ENCODE measurements at regions not wholly inside any gene's neighbourhood (a gene's known extent, or its start where the extent isn't known, plus 50 kb on each side); places are given as distances from the start of the nearest gene placed in this dataset.
A peak's percentile ranks its signal among the peaks of the same experiment; 100 is the strongest.

DNA sequence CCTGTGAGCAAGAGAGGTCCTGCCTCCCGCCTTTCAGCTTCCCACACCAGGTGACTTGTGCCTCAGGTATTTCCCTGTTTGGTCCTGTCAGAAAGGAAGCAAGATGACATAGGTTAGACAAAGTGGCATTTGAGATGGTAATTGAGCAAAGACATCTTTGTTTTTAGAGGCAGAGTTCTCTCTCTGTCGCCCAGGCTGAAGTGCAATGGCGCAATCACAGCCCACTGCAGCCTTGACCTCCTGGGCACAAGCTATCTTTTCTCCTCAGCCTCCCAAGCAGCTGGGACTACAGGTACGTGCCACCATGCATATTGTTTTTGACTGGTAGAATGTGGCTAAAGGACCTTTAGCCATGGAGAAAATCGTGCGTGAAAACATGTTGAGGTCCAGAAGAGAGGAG, 339.1 kb downstream of the FGF9 start:
- Histone ChIP-seq H3K9ac (ENCODE audit: low read length) (no peak overlapping the region), H3K9me2 (replicated peaks; ENCODE audit: low read length) (no peaks in the 10 kb centered on the region), H3K4me1 (ENCODE audit: insufficient read depth, low read length) (no peaks in the 10 kb centered on the region), H3K27ac (ENCODE audit: low read length) (no peak overlapping the region), H3K36me3 (ENCODE audit: low read depth, low read length) (no peaks in the 10 kb centered on the region), H3K79me2 (ENCODE audit: low read length) (no peaks in the 10 kb centered on the region), H3K9me3 (ENCODE audit: low read length) (no peaks in the 10 kb centered on the region), H3F3A (ENCODE audit: low read length, unreplicated experiment) (no peaks in the 10 kb centered on the region), H3K4me2 (ENCODE audit: low read length) (no peak overlapping the region), H3K4me3 (ENCODE audit: low read length) (no peak overlapping the region), H3K27me3 (ENCODE audit: low read length) (0 out of 2 replicates have a peak, but pooled peaks cover 7% of the 10 kb centered on the region), H2AFZ (ENCODE audit: low read length) (no peak overlapping the region), H4K20me1 (ENCODE audit: low read length) (no peaks in the 10 kb centered on the region)
- intact Hi-C loops (cut with micrococcal nuclease): no loop called here
- ChIA-PET CTCF (no interaction called here), POLR2A (ENCODE audit: unreplicated experiment) (no interaction called here)
- DNase-seq (no peak), ATAC-seq (no peak)
- TF ChIP-seq CTCF (conservative IDR thresholded peaks at IDR 0.05; ENCODE audit: low read depth, low read length): no peak
- TF ChIP-seq EZH2phosphoT487 (IDR thresholded peaks at IDR 0.05; ENCODE audit: borderline replicate concordance, low read length): no peak
- no TSS peak for BruUV-seq (replicated peaks)

- H3K9ac ChIP-seq (ENCODE audit: low read length): no peak overlapping the region
- no peaks in the 10 kb centered on the region for H3K4me1 ChIP-seq (ENCODE audit: insufficient read depth, low read length)
- intact Hi-C loops (cut with micrococcal nuclease): no loop called here
- TF ChIP-seq EZH2phosphoT487 (IDR thresholded peaks at IDR 0.05; ENCODE audit: borderline replicate concordance, low read length): no peak
- TF ChIP-seq CTCF (conservative IDR thresholded peaks at IDR 0.05; ENCODE audit: low read depth, low read length): no peak
- no peak for TF ChIP-seq EZH2 (IDR thresholded peaks at IDR 0.05; ENCODE audit: low read length, unreplicated experiment)
- DNase-seq (no peak), ATAC-seq (no peak)
- H3K36me3 ChIP-seq (ENCODE audit: low read depth, low read length): no peaks in the 10 kb centered on the region
- H3K9me2 ChIP-seq (replicated peaks; ENCODE audit: low read length): no peaks in the 10 kb centered on the region
- no TSS peak for BruUV-seq (replicated peaks)
- H3K27ac ChIP-seq (ENCODE audit: low read length): no peak overlapping the region
- H4K20me1 ChIP-seq (ENCODE audit: low read length): no peaks in the 10 kb centered on the region
- no peaks in the 10 kb centered on the region for H3K79me2 ChIP-seq (ENCODE audit: low read length)
- 0 out of 2 replicates have a peak, but pooled peaks cover 7% of the 10 kb centered on the region for H3K27me3 ChIP-seq (ENCODE audit: low read length)
- CTCF ChIA-PET: no interaction called here
- H3K4me2 ChIP-seq (ENCODE audit: low read length): no peak overlapping the region
- H3F3A ChIP-seq (ENCODE audit: low read length, unreplicated experiment): no peaks in the 10 kb centered on the region
- no peaks in the 10 kb centered on the region for H3K9me3 ChIP-seq (ENCODE audit: low read length)
- POLR2A ChIA-PET (ENCODE audit: unreplicated experiment): no interaction called here
- no peak overlapping the region for H3K4me3 ChIP-seq (ENCODE audit: low read length)
- no peak overlapping the region for H2AFZ ChIP-seq (ENCODE audit: low read length)
These were observed 341.8 kb downstream of the FGF9 start for GRCh38 chr13:22012686-22013085.

DNA sequence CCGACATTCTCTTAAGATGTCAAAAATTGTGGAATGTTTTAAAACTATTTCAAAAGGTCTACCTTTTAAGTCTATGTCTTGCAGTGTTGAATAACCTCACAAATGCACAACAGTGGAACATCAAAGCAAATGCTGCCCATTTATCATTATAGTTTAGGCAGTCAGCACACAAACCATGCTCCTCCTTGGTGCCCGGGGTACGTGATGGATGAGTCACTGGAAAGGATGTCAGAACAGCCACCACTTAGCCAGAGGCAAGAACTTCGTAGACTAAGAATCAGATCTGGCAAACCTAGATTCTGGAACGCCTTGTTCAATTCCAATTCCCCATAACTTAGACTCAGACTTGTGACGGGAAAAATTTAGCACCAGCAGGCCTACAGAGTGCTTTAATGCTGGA, 343.6 kb downstream of the FGF9 start:
- H3K27ac ChIP-seq (ENCODE audit: low read length): no peak overlapping the region
- H3K4me2 ChIP-seq (ENCODE audit: low read length): no peak overlapping the region
- ChIA-PET POLR2A (ENCODE audit: unreplicated experiment) (no interaction called here), CTCF (no interaction called here)
- no peaks in the 10 kb centered on the region for H3K36me3 ChIP-seq (ENCODE audit: low read depth, low read length)
- H3K4me1 ChIP-seq (ENCODE audit: insufficient read depth, low read length): no peaks in the 10 kb centered on the region
- no peaks in the 10 kb centered on the region for H3K9me3 ChIP-seq (ENCODE audit: low read length)
- H3F3A ChIP-seq (ENCODE audit: low read length, unreplicated experiment): no peaks in the 10 kb centered on the region
- TF ChIP-seq EZH2phosphoT487 (IDR thresholded peaks at IDR 0.05; ENCODE audit: borderline replicate concordance, low read length): no peak
- no peak for TF ChIP-seq EZH2 (IDR thresholded peaks at IDR 0.05; ENCODE audit: low read length, unreplicated experiment)
- TF ChIP-seq CTCF (conservative IDR thresholded peaks at IDR 0.05; ENCODE audit: low read depth, low read length): no peak
- intact Hi-C loops (cut with micrococcal nuclease): no loop called here
- no peak overlapping the region for H3K9ac ChIP-seq (ENCODE audit: low read length)
- H4K20me1 ChIP-seq (ENCODE audit: low read length): no peaks in the 10 kb centered on the region
- peak; percentile 20 for DNase-seq
- no peak for ATAC-seq
- H2AFZ ChIP-seq (ENCODE audit: low read length): no peak overlapping the region
- BruUV-seq (replicated peaks): no TSS peak
- H3K9me2 ChIP-seq (replicated peaks; ENCODE audit: low read length): no peaks in the 10 kb centered on the region
- H3K4me3 ChIP-seq (ENCODE audit: low read length): no peak overlapping the region
- H3K27me3 ChIP-seq (ENCODE audit: low read length): 0 out of 2 replicates have a peak, but pooled peaks cover 7% of the 10 kb centered on the region
- no peaks in the 10 kb centered on the region for H3K79me2 ChIP-seq (ENCODE audit: low read length)
